GM12874 (cell line): ENCODE measurements at regions not wholly inside any gene's neighbourhood (a gene's known extent, or its start where the extent isn't known, plus 50 kb on each side); places are given as distances from the start of the nearest gene placed in this dataset.

Experiments
- CTCF ChIP-seq: IDR thresholded peaks from 2 replicates; pipeline ENCODE4 v1.5.1; 2011; ENCODE audit warnings: low read depth, mild to moderate bottlenecking, control low read depth, low read length, moderate library complexity; ENCODE audit not compliant: insufficient read depth

GRCh38 chr21:22579741-22580140 is 1581.5 kb downstream of the NCAM2 start:
- no peak for TF ChIP-seq CTCF

GRCh38 chr21:22582026-22582425 is 1583.8 kb downstream of the NCAM2 start:
- TF ChIP-seq CTCF, result no peak

GRCh38 chr21:22584308-22584707 is 1586.1 kb downstream of the NCAM2 start:
- TF ChIP-seq CTCF, result no peak

- no peak for TF ChIP-seq CTCF
Measured at GRCh38 chr21:22585558-22585957, 1587.3 kb downstream of the NCAM2 start.

DNA sequence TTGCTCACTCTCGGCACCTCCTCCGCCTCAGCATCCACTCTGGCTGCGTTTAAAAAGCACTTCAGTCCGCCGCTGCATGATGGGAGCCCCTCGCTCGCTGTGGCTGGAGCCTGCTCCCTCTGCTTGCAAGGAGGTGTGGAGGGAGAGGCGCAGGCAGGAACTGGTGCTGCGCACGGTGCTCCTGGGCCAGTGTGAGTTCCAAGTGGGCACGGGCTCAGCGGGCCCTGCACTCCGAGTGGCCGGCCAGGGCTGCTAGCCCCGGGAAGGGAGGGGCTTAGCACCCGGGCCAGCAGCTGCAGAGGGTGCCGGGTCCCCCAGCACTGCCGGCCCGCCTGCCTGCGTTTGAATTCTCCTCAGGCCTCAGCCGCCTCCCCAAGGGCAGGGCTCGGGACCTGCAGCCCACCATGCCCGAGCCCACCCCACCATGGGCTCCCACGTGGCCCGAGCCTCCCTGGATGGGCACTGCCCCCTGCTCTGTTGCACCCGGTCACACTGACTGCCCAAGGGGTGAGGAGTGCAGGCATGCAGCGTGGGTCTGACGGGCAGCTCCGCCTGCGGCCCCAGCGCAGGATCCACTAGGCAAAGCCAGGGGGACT is 1599.5 kb downstream of the NCAM2 start:
- no peak for TF ChIP-seq CTCF

GRCh38 chr21:22609802-22610201 is 1611.6 kb downstream of the NCAM2 start:
- no peak for TF ChIP-seq CTCF

DNA sequence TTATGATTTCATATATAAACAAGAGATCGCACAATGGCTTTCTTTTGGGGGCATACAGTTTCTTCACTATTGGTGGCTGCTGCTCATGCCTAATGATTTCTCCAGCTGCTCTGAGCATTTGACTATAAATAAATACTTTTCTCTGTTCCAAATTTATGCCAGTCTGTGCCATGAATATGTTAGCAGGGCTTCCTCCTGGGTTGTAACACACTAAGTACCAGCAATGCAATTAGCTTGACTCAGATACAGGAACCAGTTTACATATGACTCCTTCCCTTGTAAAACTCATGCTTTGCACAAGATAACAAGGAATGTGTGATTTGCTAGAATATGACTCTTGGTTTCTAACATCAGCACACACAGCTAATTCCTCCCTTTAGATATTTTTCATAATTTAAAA is 1629.7 kb downstream of the NCAM2 start:
- no peak for TF ChIP-seq CTCF
